ENCODE measurements at regions not wholly inside any gene's neighbourhood (a gene's known extent, or its start where the extent isn't known, plus 50 kb on each side); places are given as distances from the start of the nearest gene placed in this dataset.

DNA sequence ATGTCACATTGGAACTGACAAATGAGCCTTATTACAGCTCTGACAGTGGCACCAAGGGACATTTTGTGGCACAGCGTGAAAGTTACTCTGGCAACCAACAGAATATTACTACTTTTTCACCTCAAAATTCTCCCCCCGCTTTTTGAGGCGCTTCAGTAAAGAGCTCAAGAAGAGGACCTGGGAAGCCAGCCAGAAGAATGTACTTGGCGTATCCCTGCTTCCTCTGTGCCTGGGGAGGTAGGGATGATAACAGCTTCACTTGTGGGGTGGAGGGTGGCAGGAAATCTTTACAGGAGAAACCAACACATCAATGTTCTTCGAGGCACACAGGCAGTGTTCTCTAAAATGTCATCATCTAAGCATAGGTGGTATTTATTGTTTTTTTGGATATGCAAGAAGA is 624.1 kb downstream of the NR2F1-AS1 start:
- no peak for TF ChIP-seq POLR2A (IDR thresholded peaks at IDR 0.05)
- TF ChIP-seq, protein P1, sequence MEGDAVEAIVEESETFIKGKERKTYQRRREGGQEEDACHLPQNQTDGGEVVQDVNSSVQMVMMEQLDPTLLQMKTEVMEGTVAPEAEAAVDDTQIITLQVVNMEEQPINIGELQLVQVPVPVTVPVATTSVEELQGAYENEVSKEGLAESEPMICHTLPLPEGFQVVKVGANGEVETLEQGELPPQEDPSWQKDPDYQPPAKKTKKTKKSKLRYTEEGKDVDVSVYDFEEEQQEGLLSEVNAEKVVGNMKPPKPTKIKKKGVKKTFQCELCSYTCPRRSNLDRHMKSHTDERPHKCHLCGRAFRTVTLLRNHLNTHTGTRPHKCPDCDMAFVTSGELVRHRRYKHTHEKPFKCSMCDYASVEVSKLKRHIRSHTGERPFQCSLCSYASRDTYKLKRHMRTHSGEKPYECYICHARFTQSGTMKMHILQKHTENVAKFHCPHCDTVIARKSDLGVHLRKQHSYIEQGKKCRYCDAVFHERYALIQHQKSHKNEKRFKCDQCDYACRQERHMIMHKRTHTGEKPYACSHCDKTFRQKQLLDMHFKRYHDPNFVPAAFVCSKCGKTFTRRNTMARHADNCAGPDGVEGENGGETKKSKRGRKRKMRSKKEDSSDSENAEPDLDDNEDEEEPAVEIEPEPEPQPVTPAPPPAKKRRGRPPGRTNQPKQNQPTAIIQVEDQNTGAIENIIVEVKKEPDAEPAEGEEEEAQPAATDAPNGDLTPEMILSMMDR (IDR thresholded peaks at IDR 0.05 in 4 of 5, conservative IDR thresholded peaks at IDR 0.05 in 1 of 5), result no peak
